ENCODE measurements at regions not wholly inside any gene's neighbourhood (a gene's known extent, or its start where the extent isn't known, plus 50 kb on each side); places are given as distances from the start of the nearest gene placed in this dataset.

DNA sequence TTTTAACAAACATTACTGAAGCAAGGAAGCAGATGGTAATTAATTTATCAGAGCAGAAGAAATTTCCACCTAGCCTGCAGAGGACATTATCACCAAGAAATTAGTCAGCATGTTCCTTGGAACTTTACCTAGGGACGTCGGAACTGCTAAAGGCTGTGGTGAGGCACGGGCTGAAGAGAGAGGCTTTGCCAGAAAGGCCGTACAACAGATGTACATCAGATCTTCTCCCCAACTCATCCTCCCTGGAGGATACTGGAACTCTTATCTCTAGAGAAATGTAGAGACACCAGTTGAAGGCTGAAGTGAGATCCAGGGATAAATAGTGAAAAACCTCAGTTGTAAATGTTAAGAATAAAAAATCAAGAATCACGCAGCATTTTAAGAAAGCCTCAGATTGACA lies 257.1 kb downstream of the SAMD5 start:
- no peak for DNase-seq

DNA sequence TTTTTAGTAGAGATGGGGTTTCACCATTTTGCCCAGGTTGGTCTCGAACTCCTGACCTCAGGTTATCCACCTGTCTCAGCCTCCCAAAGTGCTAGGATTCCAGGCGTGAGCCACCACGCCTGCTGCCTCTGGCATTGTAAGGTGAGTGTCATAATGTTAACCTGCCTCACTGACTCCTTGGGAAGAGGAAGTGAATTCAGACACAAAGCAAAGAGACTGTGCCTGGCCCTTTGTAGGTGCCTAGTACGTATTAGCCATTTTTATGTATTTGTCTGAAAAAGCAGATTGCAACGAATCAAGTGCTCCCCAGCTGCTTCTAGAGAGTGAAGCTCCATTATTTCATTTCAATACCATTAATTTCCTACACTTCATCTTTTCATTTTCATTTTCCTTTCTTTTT lies 260.5 kb downstream of the SAMD5 start:
- DNase-seq, result no peak

DNA sequence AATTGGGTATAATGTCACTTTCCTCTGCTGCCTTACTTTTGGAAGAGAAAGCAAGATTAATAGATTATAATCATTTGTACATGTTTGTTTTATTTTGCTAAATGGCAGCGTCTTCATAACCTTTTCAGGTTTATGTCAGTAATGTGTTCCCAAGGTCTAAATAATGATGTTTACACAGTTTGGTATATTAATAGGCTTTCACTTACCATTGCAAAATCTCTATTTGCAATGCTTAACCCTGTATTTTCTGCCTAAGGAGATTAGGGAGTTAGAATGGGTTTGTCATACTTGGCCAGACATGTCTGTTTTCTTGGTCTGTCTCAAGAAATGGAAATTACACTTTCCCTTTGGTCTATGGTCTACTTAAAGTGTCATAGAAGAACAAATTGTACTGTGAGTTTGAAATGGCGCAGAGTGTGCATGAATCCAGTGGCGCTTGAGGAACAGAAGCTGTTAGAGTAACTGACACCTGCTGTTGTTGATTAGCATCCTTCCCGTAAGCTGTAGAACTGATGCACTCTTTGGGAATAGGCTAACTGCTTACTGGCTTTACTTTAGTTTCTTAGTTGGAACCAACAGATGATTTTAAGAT lies 261.1 kb downstream of the SAMD5 start:
- no peak for DNase-seq

DNA sequence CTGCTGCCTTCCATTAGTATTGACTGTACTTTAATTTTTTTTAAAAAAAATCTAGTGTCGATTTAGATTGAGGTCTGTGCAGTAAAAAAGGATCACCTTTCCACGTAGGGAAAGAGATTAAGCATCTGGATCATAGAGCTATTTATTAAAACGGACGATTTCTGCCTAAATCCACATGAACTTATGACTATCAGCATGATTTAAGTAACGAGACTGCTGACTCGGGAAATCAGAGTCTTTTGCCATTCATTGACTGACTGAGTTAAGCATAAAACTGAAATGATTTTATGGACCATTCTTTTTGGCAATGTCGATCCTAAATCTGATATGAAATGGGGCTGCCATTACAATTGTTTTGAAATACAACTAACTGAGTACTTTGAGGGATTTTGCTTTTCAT lies 261.7 kb downstream of the SAMD5 start:
- DNase-seq, result no peak

DNA sequence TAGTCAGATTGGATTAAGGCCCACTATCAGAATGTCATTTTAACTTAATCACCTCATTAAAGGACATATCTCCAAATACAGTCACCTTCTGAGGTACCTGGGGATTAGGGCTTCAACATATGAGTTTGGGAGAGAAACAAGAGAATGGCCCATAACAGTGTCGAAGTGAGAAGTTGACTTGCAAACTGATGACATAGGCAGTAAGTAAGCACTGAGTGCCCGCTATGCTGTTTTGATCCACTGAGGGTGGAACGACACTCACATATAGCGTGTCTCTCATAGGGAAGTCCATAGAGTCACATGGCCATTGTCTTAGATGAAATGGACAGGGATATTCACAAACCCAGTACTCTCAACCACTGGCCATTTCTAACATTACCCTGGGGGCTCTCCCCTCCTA lies 264.2 kb downstream of the SAMD5 start:
- DNase-seq, result no peak

DNA sequence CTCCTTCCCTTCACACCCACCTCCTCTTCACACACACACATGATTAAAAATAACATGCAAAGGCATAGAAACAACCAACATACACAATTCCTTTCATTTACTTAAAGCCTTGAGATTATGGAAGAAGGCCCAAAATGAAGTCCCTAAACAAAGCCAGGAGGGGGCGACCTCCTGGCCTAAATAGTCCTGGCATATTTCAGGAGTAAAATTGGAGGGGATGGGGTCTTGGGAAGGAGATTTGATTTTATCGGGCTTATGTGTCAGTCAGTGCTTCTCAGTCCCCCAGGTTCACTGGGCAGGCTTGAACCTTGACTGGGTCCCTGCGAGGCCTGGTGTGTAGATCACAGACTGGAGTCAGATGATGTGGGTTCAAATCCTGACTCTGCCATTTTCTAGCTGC lies 266.4 kb downstream of the SAMD5 start:
- no peak for DNase-seq

DNA sequence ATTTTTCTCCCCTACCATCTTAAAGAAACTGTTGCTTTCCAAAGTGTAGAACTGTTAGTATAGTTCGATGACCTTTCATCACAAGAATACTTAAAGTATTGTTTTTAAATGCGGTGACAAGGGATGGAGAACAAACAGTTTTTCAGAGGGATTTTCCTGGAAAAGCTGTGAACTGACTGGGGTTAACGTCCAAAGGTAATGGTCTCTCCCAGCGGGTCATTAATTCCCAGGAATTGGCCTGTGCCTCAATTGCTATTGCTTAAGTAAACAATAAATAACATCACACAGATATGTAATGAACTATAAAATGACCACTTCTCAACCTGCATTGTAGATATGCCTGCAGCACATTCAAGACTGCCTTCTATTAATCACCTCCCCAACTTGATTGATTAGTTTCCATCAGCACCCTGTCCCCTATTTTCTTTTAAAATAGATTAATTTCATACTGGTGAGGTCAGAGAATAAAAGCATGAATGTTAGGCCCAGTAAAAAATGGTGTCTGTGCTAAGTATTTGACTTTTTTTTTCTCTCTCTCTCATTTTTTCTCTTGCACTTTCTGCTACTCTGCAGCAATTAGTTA lies 268.2 kb downstream of the SAMD5 start:
- no peak for DNase-seq

DNA sequence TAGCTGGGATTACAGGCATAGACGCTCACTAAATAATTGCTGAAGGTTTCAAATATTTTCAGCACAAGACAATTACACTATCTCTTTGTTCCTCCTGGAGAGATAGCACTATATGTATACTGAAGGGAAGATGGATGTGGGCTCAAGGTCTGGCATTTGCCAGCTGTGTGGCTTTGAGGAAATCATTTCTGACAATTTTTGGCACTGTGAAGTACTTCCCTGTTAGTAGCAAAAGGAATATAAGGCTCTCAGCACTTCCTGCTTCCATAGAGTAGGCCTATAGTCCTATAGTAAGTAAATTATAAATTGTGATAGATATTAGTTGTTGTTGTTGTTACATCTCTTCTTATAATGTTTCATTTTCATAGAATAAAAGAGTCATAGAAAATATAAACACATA lies 271.1 kb downstream of the SAMD5 start:
- DNase-seq, result no peak

DNA sequence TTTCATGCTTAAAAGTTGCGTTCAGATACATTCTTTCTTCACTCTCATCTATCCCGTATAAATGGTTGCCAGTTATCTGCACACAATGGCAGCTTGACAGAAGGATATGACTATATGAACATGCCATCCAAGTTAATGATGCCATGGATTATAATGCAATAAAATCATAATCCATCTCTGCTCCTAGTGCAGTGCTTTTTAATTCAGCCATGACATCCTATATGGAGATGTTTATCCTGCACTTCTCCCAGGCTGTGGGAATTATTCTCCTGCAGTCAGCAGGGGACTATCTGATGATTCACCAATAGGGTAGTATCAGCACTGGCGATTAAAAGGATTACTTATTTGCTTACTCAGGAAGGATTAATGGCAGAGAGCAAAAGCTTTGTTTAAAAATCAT lies 273.8 kb downstream of the SAMD5 start:
- DNase-seq, result no peak

DNA sequence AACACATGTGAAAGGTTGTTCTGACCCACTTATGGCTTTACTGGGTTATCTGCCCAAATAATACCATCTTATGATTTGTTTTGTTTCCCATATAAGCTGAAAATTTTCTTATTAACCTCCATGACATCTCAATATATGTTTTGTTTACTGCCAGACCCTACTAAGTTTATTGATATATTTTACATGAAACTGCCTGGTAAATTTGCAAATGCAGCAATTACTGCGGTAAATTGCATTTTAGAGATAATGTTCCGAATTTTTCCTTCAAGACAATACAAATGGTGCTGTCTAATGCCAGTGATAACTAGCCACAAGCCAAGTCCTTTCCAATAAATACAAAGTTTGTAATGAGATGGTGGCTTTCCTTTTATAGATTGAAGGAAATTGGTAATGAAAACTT lies 275.9 kb downstream of the SAMD5 start:
- DNase-seq, result no peak

DNA sequence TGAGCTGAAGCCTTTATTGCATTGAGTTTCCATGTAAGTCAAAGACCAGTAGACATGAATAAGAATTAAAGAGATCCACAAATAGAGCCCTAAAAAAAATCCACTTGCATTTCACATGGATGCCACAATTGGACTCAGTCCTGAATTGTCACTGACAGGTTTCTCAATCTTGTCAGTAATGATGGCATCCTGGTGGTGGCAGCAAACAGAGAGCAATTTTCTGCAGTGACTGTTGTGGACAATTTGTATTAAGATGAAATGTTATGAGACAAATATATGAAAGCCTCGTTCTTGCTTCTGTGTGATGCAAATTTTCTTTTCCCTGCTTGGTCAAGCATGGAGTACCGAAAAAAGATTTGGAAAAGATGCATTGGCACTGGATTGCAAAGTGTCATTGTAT lies 278.9 kb downstream of the SAMD5 start:
- no peak for DNase-seq

DNA sequence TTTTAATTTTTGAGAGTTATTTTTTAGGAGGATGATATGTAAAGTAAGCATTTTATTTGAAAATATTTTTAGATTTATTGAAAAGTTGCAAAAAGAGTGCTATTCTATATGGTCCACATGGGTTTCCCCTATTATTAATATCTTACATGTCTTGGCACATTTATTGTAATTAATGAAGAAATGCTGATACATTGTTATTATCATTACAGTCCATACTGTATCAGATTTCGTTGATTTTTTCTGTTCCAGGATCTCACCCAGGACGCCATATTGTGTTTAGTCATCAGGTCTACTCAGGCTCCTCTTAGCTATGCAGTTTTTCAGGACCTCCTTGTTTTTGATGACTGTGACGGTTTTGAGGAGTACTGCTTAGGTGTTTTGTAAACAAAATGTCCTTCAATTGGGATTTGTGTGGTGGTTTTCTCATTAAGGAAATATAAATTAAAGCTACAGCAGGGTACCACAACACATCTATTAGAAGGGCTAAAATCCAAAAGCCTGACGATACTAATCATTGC lies 281.0 kb downstream of the SAMD5 start:
- DNase-seq, result no peak

DNA sequence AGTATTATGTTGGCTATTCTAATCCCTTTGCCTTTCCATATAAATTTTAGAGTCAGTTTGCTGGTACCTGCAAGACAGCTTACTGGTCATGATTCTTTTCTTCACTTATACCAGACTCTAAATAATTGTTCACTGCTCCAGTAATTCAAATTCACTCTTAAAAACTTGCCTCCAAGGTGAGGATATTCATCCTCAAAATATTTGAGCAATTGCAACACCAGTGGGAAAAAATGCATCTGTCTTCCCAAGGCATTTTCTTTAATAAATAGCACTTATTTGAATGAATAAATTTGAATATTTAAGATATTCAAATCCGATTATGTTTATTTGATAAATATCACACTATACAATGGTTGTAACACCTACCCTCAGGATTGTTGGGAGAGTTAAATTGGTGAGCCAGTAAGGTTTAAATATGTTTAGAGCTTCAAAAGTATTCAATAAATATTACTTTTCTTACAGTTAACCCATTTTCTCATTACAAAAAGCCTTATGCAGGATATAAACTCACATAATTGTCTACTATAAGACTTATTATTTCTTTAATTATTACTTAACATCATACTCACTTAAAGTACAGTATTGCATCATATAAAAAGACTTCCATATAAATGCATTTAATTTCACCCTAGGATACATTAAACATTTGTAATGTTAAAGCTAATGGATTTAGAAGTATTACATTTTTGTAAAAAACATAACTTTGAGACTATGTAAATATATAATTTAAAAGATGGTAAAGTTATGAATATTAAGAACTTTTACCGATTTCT lies 285.6 kb downstream of the SAMD5 start:
- DNase-seq, result no peak

DNA sequence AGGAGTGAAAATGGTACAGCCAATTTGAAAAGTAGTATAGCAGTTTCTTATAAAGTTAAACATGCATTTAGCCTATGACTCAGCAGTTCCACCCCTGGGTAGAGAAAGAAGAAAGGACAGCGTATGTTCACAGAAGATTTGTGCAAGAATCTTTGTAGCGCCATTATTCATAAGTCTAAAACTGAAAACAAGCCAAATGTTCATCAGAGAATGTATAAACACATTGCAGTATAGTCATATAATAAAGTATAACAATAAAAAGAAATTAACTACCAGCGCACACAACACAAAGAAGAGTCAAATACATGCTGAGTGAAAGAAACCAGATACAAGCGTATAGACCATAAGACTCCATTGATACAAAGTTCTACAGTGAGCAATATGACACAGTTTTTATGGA lies 294.0 kb downstream of the SAMD5 start:
- DNase-seq, result no peak

DNA sequence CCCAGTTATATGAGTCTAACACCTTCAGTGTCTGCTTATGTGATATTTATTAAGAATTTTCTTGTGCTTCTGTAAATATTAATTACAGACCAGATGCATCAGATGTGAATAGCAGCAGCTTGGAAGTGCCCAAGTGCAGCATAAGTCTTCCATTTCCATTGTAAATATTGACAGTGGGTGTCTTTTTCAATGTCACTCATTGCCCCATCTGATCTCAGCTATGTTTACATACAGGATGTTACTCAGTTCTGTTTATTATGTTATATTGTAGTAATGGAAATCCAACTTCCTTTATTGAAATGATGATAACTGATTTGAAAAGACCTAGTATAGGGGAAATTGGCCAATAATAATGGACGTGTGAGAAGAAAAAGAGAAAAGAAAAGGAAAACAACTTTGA lies 296.7 kb downstream of the SAMD5 start:
- DNase-seq, result no peak

DNA sequence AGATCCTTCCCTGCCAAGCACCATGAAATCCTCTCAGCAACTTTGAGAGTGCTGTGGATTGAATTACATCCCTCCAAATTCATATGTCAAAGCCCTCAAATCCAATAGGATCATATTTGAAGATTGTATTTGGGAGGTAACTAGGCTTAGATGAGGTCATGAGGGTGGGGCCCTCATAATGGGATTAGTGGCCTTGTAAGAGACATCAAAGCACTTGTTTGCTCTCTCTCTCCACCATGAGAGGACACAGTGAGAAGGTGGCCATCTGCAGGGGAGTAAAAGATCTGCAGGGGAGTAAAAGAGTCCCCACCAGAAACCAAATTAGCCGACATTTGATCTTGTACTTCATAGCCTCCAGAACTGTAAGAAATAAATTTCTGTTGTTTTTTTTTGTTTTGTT lies 298.2 kb downstream of the SAMD5 start:
- no peak for DNase-seq

DNA sequence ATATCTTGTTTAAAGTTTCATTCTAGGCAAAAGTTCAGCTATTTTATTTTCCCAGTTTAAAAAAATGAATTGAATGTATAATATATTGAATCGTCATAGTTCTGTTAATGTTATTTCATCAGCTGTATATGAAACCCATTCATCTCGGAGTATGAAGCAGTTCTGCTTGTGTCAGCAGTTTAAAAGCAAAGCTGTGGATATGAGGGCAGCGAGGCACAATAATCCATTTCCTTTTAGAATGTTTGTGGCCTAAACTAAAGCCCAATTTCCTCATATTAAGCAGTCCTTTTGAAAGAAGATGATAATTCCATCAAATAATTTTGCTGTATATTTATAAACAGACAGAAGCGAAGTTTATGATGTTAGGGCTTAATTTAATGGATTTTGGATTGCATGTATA lies 300.1 kb downstream of the SAMD5 start:
- DNase-seq, result no peak

DNA sequence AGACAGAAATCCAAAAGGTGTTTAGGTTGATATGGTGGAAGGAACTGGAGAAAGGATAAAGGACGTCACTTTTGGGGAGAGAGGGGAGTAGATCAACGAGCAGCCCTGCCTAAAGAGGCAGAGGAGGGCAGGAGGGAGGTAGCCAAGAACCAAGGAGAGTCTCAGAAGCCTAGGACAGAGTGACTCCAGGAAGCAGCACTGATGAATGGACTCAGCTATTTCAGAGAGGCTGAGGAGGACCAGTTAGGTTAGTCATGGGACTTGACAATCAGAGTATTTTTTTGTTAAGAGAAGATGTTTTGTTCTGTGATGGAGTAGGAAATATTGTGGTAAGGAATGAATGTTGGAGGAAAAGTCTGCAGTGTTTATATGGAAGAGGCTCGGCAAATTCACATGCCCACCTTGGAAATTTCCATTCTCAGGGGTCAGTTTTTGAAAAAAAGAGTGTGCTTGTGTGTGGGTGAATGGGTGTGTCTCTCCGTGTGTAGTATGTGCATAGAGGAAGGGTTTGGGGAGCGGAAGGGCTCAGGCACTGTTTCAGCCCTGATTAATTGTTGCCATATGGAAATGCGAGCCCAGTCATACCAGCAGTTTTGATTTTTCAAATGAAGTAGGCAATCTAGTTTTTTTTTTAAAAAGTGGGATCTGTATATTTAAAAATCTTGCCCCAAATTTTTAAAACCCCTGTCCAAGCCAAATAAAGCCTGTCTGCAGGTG lies 303.6 kb downstream of the SAMD5 start:
- no peak for DNase-seq

DNA sequence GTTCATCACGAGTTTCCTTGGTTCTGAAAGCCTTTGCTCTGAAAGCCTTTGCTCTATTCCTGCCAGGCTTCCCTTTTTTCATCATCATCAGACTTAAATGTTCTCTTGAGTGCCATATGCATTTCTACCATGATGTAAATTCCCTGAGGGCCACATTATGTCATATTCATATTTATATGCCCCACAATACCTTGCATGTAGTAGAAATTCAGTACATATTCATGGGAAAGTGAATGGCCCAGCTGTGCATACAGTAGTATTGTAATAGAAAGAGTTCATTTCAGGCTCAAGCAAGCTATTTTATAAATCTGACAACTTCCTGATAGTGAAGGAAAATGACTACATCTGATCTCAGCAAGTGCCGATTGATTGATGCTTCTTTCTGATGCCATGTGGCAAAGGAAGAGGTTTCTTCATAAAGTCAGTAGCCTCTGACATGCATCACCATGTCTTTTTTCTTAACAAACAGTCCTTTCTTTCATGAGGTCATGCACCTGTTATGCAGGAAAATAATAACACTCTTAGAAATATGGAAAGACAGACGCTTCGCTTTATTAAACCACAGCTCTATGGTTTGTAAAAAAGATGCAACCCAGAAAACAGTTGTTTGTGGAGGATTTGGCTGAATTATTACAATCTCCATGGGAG lies 308.7 kb downstream of the SAMD5 start:
- DNase-seq, result no peak

DNA sequence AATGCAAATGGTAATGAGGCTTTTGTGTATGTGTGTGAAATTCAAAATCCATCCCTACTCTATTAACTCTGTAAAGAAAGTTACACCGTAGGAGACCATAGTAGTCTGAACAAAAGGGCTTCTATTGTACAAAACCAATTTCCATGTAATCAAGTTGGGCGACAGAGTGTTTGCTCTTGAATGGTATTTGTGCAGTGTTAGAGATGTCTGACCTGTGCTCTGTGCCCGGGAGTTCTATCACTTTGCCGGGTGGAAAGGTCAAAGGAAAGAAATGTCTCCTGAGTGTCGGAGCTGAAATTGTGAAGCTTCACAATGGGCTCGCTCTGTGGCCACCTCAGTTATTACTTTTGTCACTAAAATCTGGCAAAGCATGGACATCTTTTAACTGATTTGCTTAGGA lies 312.0 kb downstream of the SAMD5 start:
- DNase-seq, result no peak

DNA sequence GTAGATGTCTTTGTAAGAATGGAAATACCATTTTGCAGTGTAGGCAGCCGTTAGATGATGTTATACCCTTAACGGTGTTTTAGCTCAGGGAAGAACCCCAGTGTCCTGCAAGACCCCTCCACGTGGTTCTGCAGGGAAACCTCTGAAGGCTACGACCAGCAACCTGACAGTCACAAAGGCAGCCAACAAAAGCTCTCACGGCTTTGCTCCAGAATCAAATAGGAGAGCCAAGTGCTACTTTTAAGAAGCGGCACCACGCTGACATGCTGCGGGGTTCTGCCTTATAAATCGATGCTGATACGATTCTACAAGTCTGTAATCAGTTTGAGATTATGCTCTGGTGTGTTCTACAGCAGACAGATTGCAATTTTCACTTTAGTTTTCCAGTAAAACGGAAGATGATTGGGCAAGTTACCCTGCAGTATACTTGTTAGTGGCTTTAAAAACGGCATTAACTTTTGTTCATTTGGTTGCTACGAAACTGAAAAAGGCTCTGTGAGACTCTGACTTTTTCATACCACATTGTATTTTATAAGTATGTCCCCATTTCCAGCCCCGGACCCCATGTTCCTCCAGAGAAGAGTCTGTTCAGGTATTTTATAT lies 312.9 kb downstream of the SAMD5 start:
- no peak for DNase-seq

DNA sequence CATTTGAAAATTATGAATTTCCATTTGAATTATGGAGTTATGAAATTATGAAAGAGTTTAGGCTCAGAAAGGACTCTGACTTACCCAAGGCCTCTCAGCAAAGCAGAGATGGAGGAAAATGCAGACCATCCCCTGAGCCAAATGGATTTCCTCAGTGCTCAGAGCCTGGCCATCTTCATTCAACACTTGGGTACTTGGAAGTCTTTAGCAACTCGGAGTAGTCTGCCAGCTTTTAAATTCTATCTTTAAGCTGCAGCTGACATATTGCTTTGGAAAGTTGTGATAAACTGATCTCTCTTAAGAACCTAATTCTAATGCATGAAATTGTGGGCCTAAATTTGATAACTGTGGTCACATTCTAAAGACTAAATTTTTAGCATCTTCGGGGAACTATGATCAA lies 315.4 kb downstream of the SAMD5 start:
- no peak for DNase-seq

DNA sequence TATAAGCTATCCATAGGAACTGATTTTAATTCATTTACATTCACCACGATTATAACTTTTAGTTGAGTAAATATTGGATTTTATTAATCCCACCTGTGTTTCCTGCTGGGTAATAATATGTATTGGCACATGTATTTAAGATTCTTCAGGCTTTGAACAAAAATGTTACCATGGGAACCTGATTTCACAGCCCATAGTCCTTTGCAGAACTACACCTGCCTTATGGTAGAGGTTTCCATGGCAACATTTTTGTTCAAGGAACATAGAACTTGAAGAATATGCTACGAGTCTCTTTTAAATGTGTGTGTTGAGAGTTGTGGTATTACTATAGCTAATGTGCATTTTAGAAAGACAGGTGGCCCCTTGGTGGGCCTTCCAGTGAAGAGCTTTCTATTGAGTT lies 317.4 kb downstream of the SAMD5 start:
- DNase-seq, result no peak

Measured in CD4-positive, alpha-beta T cell treated with Interleukin-15 for 1 hour (primary cell).